Activated CD8-positive, alpha-beta T cell treated with anti-CD3 and anti-CD28 coated beads, Interleukin-2, amount 10 ng/mL, durations not matched to agents 7 days and 5 days (primary cell): ENCODE measurements at regions not wholly inside any gene's neighbourhood (a gene's known extent, or its start where the extent isn't known, plus 50 kb on each side); places are given as distances from the start of the nearest gene placed in this dataset.
"Not testable (repeated sequence)": the region's sequence is repeated elsewhere in the genome, so short reads cannot be mapped to it uniquely, and the experiment has no call there.

Experiments used
- ATAC-seq: fragments of 150-1000 bp; cut with Tn5 transposase; one replicate; pipeline ENCODE4 v1.10.0; 2021; ENCODE audit warnings: moderate library complexity
- CTCF ChIA-PET: fragments of 350-600 bp; sonication (Branson Sonifier 250); formaldehyde crosslinking; loops from one replicate; lab custom pipeline; 2021; ENCODE audit warnings: antibody characterized with exemption; lab: Charles Lee
- POLR2A ChIA-PET: fragments of 350-600 bp; sonication (Branson Sonifier 250); formaldehyde crosslinking; loops from one replicate; lab custom pipeline; 2021; ENCODE audit warnings: antibody characterized with exemption; lab: Charles Lee
- DNase-seq: peaks from one replicate; pipeline ENCODE4 v3.0.0-alpha.2; 2020
- H3K27ac Mint-ChIP-seq: one replicate; pipeline ENCODE4 v1.8.0; 2021; ENCODE audit warnings: mild to moderate bottlenecking, mixed read lengths
- H3K27me3 Mint-ChIP-seq: one replicate; pipeline ENCODE4 v1.8.0; 2021; ENCODE audit warnings: low read depth, mixed read lengths
- H3K36me3 Mint-ChIP-seq: one replicate; pipeline ENCODE4 v1.8.0; 2021; ENCODE audit warnings: low read depth, mixed read lengths
- H3K4me1 Mint-ChIP-seq: one replicate; pipeline ENCODE4 v1.8.0; 2021; ENCODE audit warnings: low read depth, mixed read lengths
- H3K4me3 Mint-ChIP-seq: one replicate; pipeline ENCODE4 v1.8.0; 2021; ENCODE audit warnings: mild to moderate bottlenecking, mixed read lengths
- H3K9me3 Mint-ChIP-seq: one replicate; pipeline ENCODE4 v1.8.0; 2022; ENCODE audit warnings: mixed read lengths; ENCODE audit not compliant: insufficient read depth

GRCh38 chr1:111063595-111063994, 76.3 kb downstream of the DRAM2 start:
- no peak overlapping the region for H3K27ac Mint-ChIP-seq
- POLR2A ChIA-PET: no interaction called here
- ATAC-seq (no peak), DNase-seq (no peak)
- no peaks in the 10 kb centered on the region for H3K36me3 Mint-ChIP-seq
- H3K9me3 Mint-ChIP-seq: peaks cover 18% of the 10 kb centered on the region
- no peak overlapping the region for H3K4me3 Mint-ChIP-seq
- CTCF ChIA-PET: interaction anchor here (1.3 kb wide), 1 partner anchor 33 kb away, joined by 3 read pairs; no protein-coding TSS in a partner anchor
- H3K4me1 Mint-ChIP-seq: no peaks in the 10 kb centered on the region
- no peaks in the 10 kb centered on the region for H3K27me3 Mint-ChIP-seq

- DNase-seq (no peak), ATAC-seq (no peak)
- Mint-ChIP-seq H3K27me3 (no peaks in the 10 kb centered on the region), H3K4me1 (no peaks in the 10 kb centered on the region), H3K4me3 (no peak overlapping the region), H3K9me3 (peaks cover 18% of the 10 kb centered on the region), H3K27ac (no peak overlapping the region), H3K36me3 (no peaks in the 10 kb centered on the region)
- ChIA-PET CTCF (interaction anchor here (0.9 kb wide), 1 partner anchor 337 kb away, joined by 4 read pairs; no protein-coding TSS in a partner anchor), POLR2A (no interaction called here)
Measured at GRCh38 chr1:111062624-111063023, 77.3 kb downstream of the DRAM2 start.

- POLR2A ChIA-PET: no interaction called here
Measured at GRCh38 chr1:111062081-111062480, 77.8 kb downstream of the DRAM2 start.

GRCh38 chr1:111054656-111055055, 85.2 kb downstream of the DRAM2 start:
- Mint-ChIP-seq H3K27me3 (peaks cover 27% of the 10 kb centered on the region), H3K4me3 (no peak overlapping the region), H3K4me1 (no peaks in the 10 kb centered on the region), H3K9me3 (peaks cover 11% of the 10 kb centered on the region), H3K36me3 (no peaks in the 10 kb centered on the region), H3K27ac (no peak overlapping the region)
- DNase-seq (no peak), ATAC-seq (no peak)
- ChIA-PET POLR2A (no interaction called here), CTCF (interaction anchor here (1.0 kb wide), 1 partner anchor 16 kb away, joined by 3 read pairs; no protein-coding TSS in a partner anchor)

More at GRCh38 chr1:111062081-111062480, 77.8 kb downstream of the DRAM2 start:
- peaks cover 2% of the 10 kb centered on the region for H3K27me3 Mint-ChIP-seq
- H3K36me3 Mint-ChIP-seq: no peaks in the 10 kb centered on the region
- H3K27ac Mint-ChIP-seq: no peak overlapping the region
- CTCF ChIA-PET: interaction anchor here (0.9 kb wide), 1 partner anchor 338 kb away, joined by 4 read pairs; no protein-coding TSS in a partner anchor
- no peak for DNase-seq
- peaks cover 18% of the 10 kb centered on the region for H3K9me3 Mint-ChIP-seq
- no peak overlapping the region for H3K4me3 Mint-ChIP-seq
- H3K4me1 Mint-ChIP-seq: no peaks in the 10 kb centered on the region
- ATAC-seq: no peak

GRCh38 chr1:111052246-111052645, 87.6 kb downstream of the DRAM2 start:
- Mint-ChIP-seq H3K36me3 (no peaks in the 10 kb centered on the region), H3K27ac (no peak overlapping the region), H3K4me1 (no peaks in the 10 kb centered on the region), H3K9me3 (peaks cover 15% of the 10 kb centered on the region), H3K4me3 (no peak overlapping the region), H3K27me3 (peaks cover 40% of the 10 kb centered on the region)
- ChIA-PET POLR2A (no interaction called here), CTCF (interaction anchor here (0.7 kb wide), 2 partner anchors 22 to 60 kb away, joined by 3 to 5 read pairs; no protein-coding TSS in a partner anchor)
- DNase-seq: no peak
- ATAC-seq: no peak

GRCh38 chr1:111048253-111048652, 84.5 kb upstream of the LRIF1 start:
- H3K27ac Mint-ChIP-seq, H3K4me1 Mint-ChIP-seq, H3K9me3 Mint-ChIP-seq, DNase-seq, H3K4me3 Mint-ChIP-seq, POLR2A ChIA-PET, H3K36me3 Mint-ChIP-seq, ATAC-seq: not testable (repeated sequence)
- peaks cover 39% of the 10 kb centered on the region for H3K27me3 Mint-ChIP-seq
- CTCF ChIA-PET: interaction anchor here (0.5 to 3.0 kb wide), 3 partner anchors 17 to 175 kb away, joined by 3 to 11 read pairs (median 3); no protein-coding TSS in a partner anchor

GRCh38 chr1:111045033-111045722, 81.5 kb upstream of the LRIF1 start:
- POLR2A ChIA-PET: no interaction called here
- Mint-ChIP-seq H3K27me3 (peaks cover 30% of the 10 kb centered on the region), H3K4me1 (no peaks in the 10 kb centered on the region)

GRCh38 chr1:111032295-111032897, 68.7 kb upstream of the LRIF1 start:
- Mint-ChIP-seq H3K36me3 (no peaks in the 10 kb centered on the region), H3K27me3 (peaks cover 18% of the 10 kb centered on the region), H3K4me3 (no peak overlapping the region), H3K27ac (no peak overlapping the region), H3K4me1 (no peaks in the 10 kb centered on the region), H3K9me3 (no peaks in the 10 kb centered on the region)
- DNase-seq (peak; percentile 67), ATAC-seq (no peak)
- CTCF ChIA-PET: interaction anchor here (0.7 to 1.0 kb wide), 3 partner anchors 9 to 68 kb away, joined by 3 to 5 read pairs (median 3); partner anchors contain the start of gene LRIF1
- POLR2A ChIA-PET: no interaction called here

More at GRCh38 chr1:111045033-111045722, 81.5 kb upstream of the LRIF1 start:
- Mint-ChIP-seq H3K4me3 (no peak overlapping the region), H3K36me3 (no peaks in the 10 kb centered on the region), H3K9me3 (peaks cover 3% of the 10 kb centered on the region), H3K27ac (no peak overlapping the region)
- CTCF ChIA-PET: interaction anchor here (0.8 to 2.5 kb wide), 2 partner anchors 15 to 23 kb away, joined by 3 to 15 read pairs; no protein-coding TSS in a partner anchor
- no peak for DNase-seq
- no peak for ATAC-seq

- ChIA-PET POLR2A (no interaction called here), CTCF (interaction anchor here (0.6 to 2.8 kb wide), 68 partner anchors 9 to 739 kb away, joined by 3 to 22 read pairs (median 4); partner anchors contain the start of genes CEPT1, DRAM2, LRIF1 and OVGP1)
- peaks cover 24% of the 10 kb centered on the region for H3K27me3 Mint-ChIP-seq
- H3K36me3 Mint-ChIP-seq: no peaks in the 10 kb centered on the region
- DNase-seq: peak; percentile 76
- no peaks in the 10 kb centered on the region for H3K4me1 Mint-ChIP-seq
- ATAC-seq: peak; percentile 70
- H3K9me3 Mint-ChIP-seq: no peaks in the 10 kb centered on the region
- H3K27ac Mint-ChIP-seq: no peak overlapping the region
- no peak overlapping the region for H3K4me3 Mint-ChIP-seq
Measured at GRCh38 chr1:111030590-111030989, 66.9 kb upstream of the LRIF1 start.

- Mint-ChIP-seq H3K4me1 (no peaks in the 10 kb centered on the region), H3K27ac (no peak overlapping the region), H3K36me3 (no peaks in the 10 kb centered on the region), H3K9me3 (no peaks in the 10 kb centered on the region), H3K27me3 (peaks cover 41% of the 10 kb centered on the region), H3K4me3 (no peak overlapping the region)
- CTCF ChIA-PET: interaction anchor here (2.9 kb wide), 1 partner anchor 33 kb away, joined by 9 read pairs; no protein-coding TSS in a partner anchor
- POLR2A ChIA-PET: no interaction called here
- ATAC-seq (no peak), DNase-seq (no peak)
Measured at GRCh38 chr1:111025109-111025508, 61.4 kb upstream of the LRIF1 start.

GRCh38 chr1:111015222-111015621, 51.5 kb upstream of the LRIF1 start:
- Mint-ChIP-seq H3K9me3 (no peaks in the 10 kb centered on the region), H3K27me3 (peaks cover 33% of the 10 kb centered on the region), H3K4me3 (no peak overlapping the region), H3K4me1 (no peaks in the 10 kb centered on the region), H3K27ac (no peak overlapping the region), H3K36me3 (no peaks in the 10 kb centered on the region)
- CTCF ChIA-PET: interaction anchor here (1.0 to 1.4 kb wide), 2 partner anchors 15 to 395 kb away, joined by 3 to 9 read pairs; no protein-coding TSS in a partner anchor
- DNase-seq (no peak), ATAC-seq (no peak)
- POLR2A ChIA-PET: no interaction called here
